ENCODE measurements at regions not wholly inside any gene's neighbourhood (a gene's known extent, or its start where the extent isn't known, plus 50 kb on each side); places are given as distances from the start of the nearest gene placed in this dataset.

DNA sequence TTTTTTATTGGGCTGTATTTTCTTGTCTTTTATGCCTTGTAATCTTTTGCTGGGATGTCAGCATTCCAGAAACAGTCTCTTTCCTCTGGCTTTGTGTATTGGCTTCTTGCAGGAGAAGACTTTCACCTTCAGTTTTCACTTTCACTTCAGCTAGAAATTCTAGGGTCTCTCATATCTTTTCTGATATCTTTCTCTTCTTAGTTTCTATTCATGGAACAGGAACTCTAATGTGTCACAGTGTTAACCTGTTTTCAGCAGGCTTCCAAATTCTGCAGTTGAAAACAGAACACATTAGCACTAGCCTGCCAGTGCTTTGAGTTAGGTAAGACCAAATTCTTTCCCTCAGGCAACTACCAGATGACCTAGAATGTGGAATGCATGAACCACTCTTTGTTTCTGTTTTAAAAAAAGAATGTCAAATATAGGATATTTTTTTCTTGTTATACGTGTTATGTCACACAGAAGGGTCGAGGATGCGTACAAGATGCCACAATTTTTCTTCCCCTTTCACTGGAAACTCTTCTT, 164.7 kb downstream of the TUSC1 start:
- TF ChIP-seq POLR2A (IDR thresholded peaks at IDR 0.05) (no peak), POLR2AphosphoS5 (IDR thresholded peaks at IDR 0.05) (no peak)
- TF ChIP-seq, protein P1, sequence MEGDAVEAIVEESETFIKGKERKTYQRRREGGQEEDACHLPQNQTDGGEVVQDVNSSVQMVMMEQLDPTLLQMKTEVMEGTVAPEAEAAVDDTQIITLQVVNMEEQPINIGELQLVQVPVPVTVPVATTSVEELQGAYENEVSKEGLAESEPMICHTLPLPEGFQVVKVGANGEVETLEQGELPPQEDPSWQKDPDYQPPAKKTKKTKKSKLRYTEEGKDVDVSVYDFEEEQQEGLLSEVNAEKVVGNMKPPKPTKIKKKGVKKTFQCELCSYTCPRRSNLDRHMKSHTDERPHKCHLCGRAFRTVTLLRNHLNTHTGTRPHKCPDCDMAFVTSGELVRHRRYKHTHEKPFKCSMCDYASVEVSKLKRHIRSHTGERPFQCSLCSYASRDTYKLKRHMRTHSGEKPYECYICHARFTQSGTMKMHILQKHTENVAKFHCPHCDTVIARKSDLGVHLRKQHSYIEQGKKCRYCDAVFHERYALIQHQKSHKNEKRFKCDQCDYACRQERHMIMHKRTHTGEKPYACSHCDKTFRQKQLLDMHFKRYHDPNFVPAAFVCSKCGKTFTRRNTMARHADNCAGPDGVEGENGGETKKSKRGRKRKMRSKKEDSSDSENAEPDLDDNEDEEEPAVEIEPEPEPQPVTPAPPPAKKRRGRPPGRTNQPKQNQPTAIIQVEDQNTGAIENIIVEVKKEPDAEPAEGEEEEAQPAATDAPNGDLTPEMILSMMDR (IDR thresholded peaks at IDR 0.05 in 8 of 11, conservative IDR thresholded peaks at IDR 0.05 in 3 of 11), result no peak

All from spleen (tissue), 7 donors.